GM12878 (cell line): ENCODE measurements at regions not wholly inside any gene's neighbourhood (a gene's known extent, or its start where the extent isn't known, plus 50 kb on each side); places are given as distances from the start of the nearest gene placed in this dataset.

Experiments
- ATAC-seq: fragments of 200-7000 bp; cut with Tn5 transposase; 3 replicates; pipeline ENCODE4 v1.9.1; 2020; ENCODE audit warnings: mild to moderate bottlenecking, moderate library complexity
- BruUV-seq: library from RNA; stranded (reverse); fragments of 400-500 nt; replicated peaks from 2 replicates; lab custom pipeline; 2021; lab: Mats Ljungman, UMichigan
- CTCF ChIA-PET: fragments of 300-600 bp; sonication (Branson Sonifier 250); formaldehyde crosslinking; extraction: SDS; loops from one replicate; lab custom pipeline; 2021; ENCODE audit warnings: inconsistent platforms; lab: Yijun Ruan, JAX
- POLR2A ChIA-PET: fragments of 350-600 bp; formaldehyde crosslinking; extraction: SDS; loops from one replicate; lab custom pipeline; 2021; ENCODE audit warnings: inconsistent platforms; lab: Charles Lee
- RAD21 ChIA-PET: fragments of 300-600 bp; sonication (Branson Sonifier 250); formaldehyde crosslinking; loops from one replicate; lab custom pipeline; 2023; ENCODE audit warnings: antibody characterized with exemption; ENCODE audit not compliant: unreplicated experiment; lab: Charles Lee
- SMC1A ChIA-PET: fragments of 300-600 bp; sonication (Branson Sonifier 250); formaldehyde crosslinking; loops from one replicate; lab custom pipeline; 2023; ENCODE audit not compliant: unreplicated experiment, uncharacterized antibody; lab: Charles Lee
- DNase-seq: peaks from one replicate; pipeline ENCODE4 v3.0.0-alpha.2; 2011; ENCODE audit warnings: low read depth, low spot score
- FAIRE-seq: peaks from 3 replicates; lab custom pipeline; 2011; peaks lifted over from hg19 to GRCh38; lab: Jason Lieb, UNC
- H2AFZ ChIP-seq: 2 replicates; pipeline ENCODE4 v1.6.0; 2011; ENCODE audit warnings: low read depth, low read length, control low read depth; ENCODE audit not compliant: control insufficient read depth
- H3K27ac ChIP-seq: 2 replicates; pipeline ENCODE4 v1.5.1; 2011; ENCODE audit warnings: control low read depth; ENCODE audit not compliant: control insufficient read depth, insufficient read depth
- H3K27me3 ChIP-seq, 2 experiments: replicated peaks in 1 of 2; 2 replicates each; pipeline versions ENCODE4 v1.6.0 to v1.6.1; 2011; ENCODE audit warnings: low read length in 1 of 2; ENCODE audit not compliant: control insufficient read depth in 2 of 2, insufficient read depth in 2 of 2
- H3K36me3 ChIP-seq, 2 experiments: 2 replicates each; pipeline ENCODE4 v1.5.1; 2011; ENCODE audit warnings: low read length in 1 of 2; ENCODE audit not compliant: control insufficient read depth in 2 of 2, insufficient read depth in 2 of 2
- H3K4me1 ChIP-seq: 2 replicates; pipeline ENCODE4 v1.6.1; 2011; ENCODE audit warnings: mild to moderate bottlenecking, low read length, moderate library complexity, mixed read lengths; ENCODE audit not compliant: control insufficient read depth, insufficient read depth
- H3K4me2 ChIP-seq: 2 replicates; pipeline ENCODE4 v1.6.0; 2011; ENCODE audit warnings: control low read depth; ENCODE audit not compliant: control insufficient read depth, insufficient read depth
- H3K4me3 ChIP-seq: fragments of 200-600 bp; sonication (generic); 2 replicates; pipeline ENCODE4 v1.5.1; 2016
- H3K79me2 ChIP-seq: 2 replicates; pipeline ENCODE4 v1.6.0; 2011; ENCODE audit warnings: low read length; ENCODE audit not compliant: control insufficient read depth, insufficient read depth
- H3K9ac ChIP-seq: 2 replicates; pipeline ENCODE4 v1.8.0; 2011; ENCODE audit warnings: low read length, control low read depth, mixed read lengths; ENCODE audit not compliant: control insufficient read depth, insufficient read depth
- H3K9me3 ChIP-seq: replicated peaks from 3 replicates; pipeline ENCODE4 v1.5.1; 2011; ENCODE audit warnings: mild to moderate bottlenecking, low read length; ENCODE audit not compliant: control insufficient read depth, insufficient read depth
- H4K20me1 ChIP-seq: 2 replicates; pipeline ENCODE4 v1.6.0; 2011; ENCODE audit not compliant: control insufficient read depth, insufficient read depth
- CHD2 ChIP-seq: IDR thresholded peaks from 2 replicates; pipeline ENCODE4 v1.6.1; 2011; ENCODE audit warnings: low read depth, low read length, improper control_type of control experiment, borderline replicate concordance
- IRF4 ChIP-seq: IDR thresholded peaks from 2 replicates; pipeline ENCODE4 v1.6.1; 2011; ENCODE audit warnings: low read depth, low read length
- KAT2A ChIP-seq: conservative IDR thresholded peaks from 2 replicates; pipeline ENCODE4 v1.6.1; 2011; ENCODE audit warnings: low read depth, low read length; ENCODE audit not compliant: control insufficient read depth
- NFYA ChIP-seq: IDR thresholded peaks from 2 replicates; pipeline ENCODE4 v1.6.1; 2011; ENCODE audit warnings: low read depth, mild to moderate bottlenecking, low read length, improper control_type of control experiment, borderline replicate concordance
- NR2C1 ChIP-seq: fragments of 450-650 bp; IDR thresholded peaks from 2 replicates; pipeline ENCODE4 v1.6.1; 2017; ENCODE audit warnings: antibody characterized with exemption, mild to moderate bottlenecking, moderate library complexity
- PBX3 ChIP-seq: IDR thresholded peaks from 2 replicates; pipeline ENCODE4 v1.6.1; 2011; ENCODE audit warnings: mild to moderate bottlenecking, low read depth, low read length, moderate library complexity; ENCODE audit not compliant: insufficient replicate concordance
- RAD21 ChIP-seq: IDR thresholded peaks from 2 replicates; pipeline ENCODE4 v1.6.1; 2011; ENCODE audit warnings: mild to moderate bottlenecking, low read depth, low read length, moderate library complexity; ENCODE audit not compliant: insufficient read depth
- SIN3A ChIP-seq: IDR thresholded peaks from 2 replicates; pipeline ENCODE4 v1.6.1; 2012; ENCODE audit warnings: low read depth, low read length, improper control_type of control experiment
- SMC3 ChIP-seq: IDR thresholded peaks from 2 replicates; pipeline ENCODE4 v1.6.1; 2011; ENCODE audit warnings: low read length, improper control_type of control experiment, borderline replicate concordance
- TAF1 ChIP-seq: IDR thresholded peaks from 2 replicates; pipeline ENCODE4 v1.6.1; 2011; ENCODE audit warnings: mild to moderate bottlenecking, low read depth, low read length, borderline replicate concordance
- ZBTB33 ChIP-seq: fragments of 450-650 bp; IDR thresholded peaks from 2 replicates; pipeline ENCODE4 v1.6.1; 2017; ENCODE audit warnings: mild to moderate bottlenecking
- WGBS: methylation state at CpG from one replicate; pipeline ENCODE4 v1.1.6; 2016; ENCODE audit warnings: low lambda C conversion rate; ENCODE audit not compliant: insufficient replicate concordance, insufficient coverage; ENCODE audit errors: missing lambda C conversion rate; 5-methylcytosine and 5-hydroxymethylcytosine counted together
- in situ Hi-C: fragments of 300-500 bp; cut with MboI; formaldehyde crosslinking; loops from 9 replicates; pipeline ENCODE4 v1.14.3; 2018; ENCODE audit warnings: mixed read lengths
- intact Hi-C: fragments of 100-400 bp; cut with micrococcal nuclease; formaldehyde crosslinking; loops from one replicate; pipeline ENCODE4 v1.14.2; 2022; ENCODE audit not compliant: unreplicated experiment

- no peak overlapping the region for H2AFZ ChIP-seq
- POLR2A ChIA-PET, result no interaction called here
- no peak overlapping the region for H3K9ac ChIP-seq
- CTCF ChIA-PET, result no interaction called here
- DNase-seq (no peak), ATAC-seq (no peak), FAIRE-seq (no peak)
- no TSS peak for BruUV-seq
- no peak overlapping the region for H3K4me3 ChIP-seq
- H3K27ac ChIP-seq, result no peak overlapping the region
- no peaks in the 10 kb centered on the region for H3K36me3 ChIP-seq
- H3K4me1 ChIP-seq, result no peaks in the 10 kb centered on the region
- TF ChIP-seq NFYA (no peak), ZBTB33 (no peak), CHD2 (no peak), RAD21 (no peak), SMC3 (no peak), SIN3A (no peak), TAF1 (no peak), KAT2A (no peak), PBX3 (no peak), IRF4 (no peak), NR2C1 (no peak)
- in situ Hi-C loops, result no loop called here
- no peaks in the 10 kb centered on the region for H3K27me3 ChIP-seq
- SMC1A ChIA-PET, result no interaction called here
- RAD21 ChIA-PET, result no interaction called here
- intact Hi-C loops, result no loop called here
- H3K79me2 ChIP-seq, result no peaks in the 10 kb centered on the region
- 28% methylated on average over 5 of the region's 5 CpGs for WGBS
- no peak overlapping the region for H3K4me2 ChIP-seq
- H4K20me1 ChIP-seq, result no peaks in the 10 kb centered on the region
- H3K9me3 ChIP-seq, result no peaks in the 10 kb centered on the region; the same call in 2 of the 3 replicates
These were observed 366.0 kb upstream of the ZNF507 start for GRCh38 chr19:31979362-31979761.
